ENCODE measurements at regions not wholly inside any gene's neighbourhood (a gene's known extent, or its start where the extent isn't known, plus 50 kb on each side); places are given as distances from the start of the nearest gene placed in this dataset.

- TF ChIP-seq POLR2A (IDR thresholded peaks at IDR 0.05; ENCODE audit: low read depth, low read length) (no peak), POLR2AphosphoS5 (IDR thresholded peaks at IDR 0.05; ENCODE audit: low read depth, low read length) (no peak), TAF1 (IDR thresholded peaks at IDR 0.05; ENCODE audit: low read depth, low read length) (no peak), SPI1 (IDR thresholded peaks at IDR 0.05; ENCODE audit: low read depth, low read length) (no peak), PAX5 (IDR thresholded peaks at IDR 0.05; ENCODE audit: insufficient read depth, low read length, severe bottlenecking) (no peak)
Observed at GRCh38 chr22:48654492-48654891, 1173.2 kb downstream of the BRD1 start.

Measured in GM12891 (cell line).